GM18868 (cell line): ENCODE measurements at regions not wholly inside any gene's neighbourhood (a gene's known extent, or its start where the extent isn't known, plus 50 kb on each side); places are given as distances from the start of the nearest gene placed in this dataset.
A peak's percentile ranks its signal among the peaks of the same experiment; 100 is the strongest.
"Not testable (repeated sequence)": the region's sequence is repeated elsewhere in the genome, so short reads cannot be mapped to it uniquely, and the experiment has no call there.

Experiments
- ATAC-seq: cut with Tn5 transposase; IDR thresholded peaks from one replicate; pipeline ENCODE4 v1.9.1; 2021; ENCODE audit warnings: mild to moderate bottlenecking, moderate library complexity; ENCODE audit not compliant: unreplicated experiment

- ATAC-seq, result no peak
Observed at GRCh38 chr6:125354649-125355048, 52.9 kb upstream of the HDDC2 start.

GRCh38 chr6:125356884-125357283 lies 55.1 kb upstream of the HDDC2 start:
- ATAC-seq, result peak; percentile 53

GRCh38 chr6:125357515-125358256 lies 55.9 kb upstream of the HDDC2 start:
- peak; percentile 66 for ATAC-seq

GRCh38 chr6:125358898-125359297 lies 57.1 kb upstream of the HDDC2 start:
- ATAC-seq, result no peak

- no peak for ATAC-seq
Observed at GRCh38 chr6:125361868-125362267, 60.1 kb upstream of the HDDC2 start.

GRCh38 chr6:125363039-125363823 lies 61.5 kb upstream of the HDDC2 start:
- ATAC-seq, result peak; percentile 46

GRCh38 chr6:125363824-125364165 lies 62.0 kb upstream of the HDDC2 start:
- no peak for ATAC-seq

GRCh38 chr6:125365230-125365629 lies 63.5 kb upstream of the HDDC2 start:
- no peak for ATAC-seq

GRCh38 chr6:125367036-125367782 lies 65.4 kb upstream of the HDDC2 start:
- no peak for ATAC-seq

- ATAC-seq, result no peak
Observed at GRCh38 chr6:125370343-125370742, 68.6 kb upstream of the HDDC2 start.

GRCh38 chr6:125375013-125375412 lies 73.2 kb upstream of the HDDC2 start:
- ATAC-seq, result no peak

GRCh38 chr6:125375821-125376220 lies 74.1 kb upstream of the HDDC2 start:
- no peak for ATAC-seq

GRCh38 chr6:125377621-125378020 lies 75.9 kb upstream of the HDDC2 start:
- no peak for ATAC-seq

GRCh38 chr6:125379174-125379573 lies 77.4 kb upstream of the HDDC2 start:
- ATAC-seq, result no peak

- ATAC-seq, result no peak
Observed at GRCh38 chr6:125380474-125380873, 78.7 kb upstream of the HDDC2 start.

- ATAC-seq, result not testable (repeated sequence)
Observed at GRCh38 chr6:125386337-125386736, 84.6 kb upstream of the HDDC2 start.

GRCh38 chr6:125392682-125393081 lies 90.9 kb upstream of the HDDC2 start:
- ATAC-seq, result peak; percentile 86

GRCh38 chr6:125393449-125393858 lies 91.7 kb upstream of the HDDC2 start:
- peak; percentile 68 for ATAC-seq

GRCh38 chr6:125406741-125407140 lies 105.0 kb upstream of the HDDC2 start:
- ATAC-seq, result no peak

- ATAC-seq, result no peak
Observed at GRCh38 chr6:125414507-125414906, 112.7 kb upstream of the HDDC2 start.

GRCh38 chr6:125415913-125416312 lies 114.1 kb upstream of the HDDC2 start:
- ATAC-seq, result no peak

- ATAC-seq, result no peak
Observed at GRCh38 chr6:125421836-125422235, 120.1 kb upstream of the HDDC2 start.
